MCF 10A (cell line): ENCODE measurements at regions not wholly inside any gene's neighbourhood (a gene's known extent, or its start where the extent isn't known, plus 50 kb on each side); places are given as distances from the start of the nearest gene placed in this dataset.

Experiments
- BruUV-seq: library from RNA; stranded (reverse); fragments of 400-500 nt; replicated peaks from 2 replicates; lab custom pipeline; 2021; lab: Mats Ljungman, UMichigan
- CTCF ChIA-PET: fragments of 300-600 bp; sonication (Branson Sonifier 250); formaldehyde crosslinking; extraction: SDS; loops from one replicate; lab custom pipeline; 2021; ENCODE audit warnings: antibody characterized with exemption, inconsistent platforms; lab: Yijun Ruan, JAX
- POLR2A ChIA-PET: fragments of 300-600, 350-650 bp; sonication (Branson Sonifier 250); formaldehyde crosslinking; extraction: SDS; loops from one replicate; lab custom pipeline; 2020; ENCODE audit warnings: antibody characterized with exemption, inconsistent platforms; lab: Yijun Ruan, JAX
- DNase-seq: peaks from one replicate; pipeline ENCODE4 v3.0.0-alpha.2; 2018; ENCODE audit not compliant: unreplicated experiment
- H3K27ac Mint-ChIP-seq: one replicate; pipeline ENCODE4 v1.8.0; 2022; ENCODE audit warnings: mild to moderate bottlenecking, low read depth, mixed read lengths; ENCODE audit not compliant: unreplicated experiment
- H3K27me3 Mint-ChIP-seq: one replicate; pipeline ENCODE4 v1.8.0; 2022; ENCODE audit warnings: mixed read lengths; ENCODE audit not compliant: insufficient read depth, unreplicated experiment
- H3K36me3 Mint-ChIP-seq: one replicate; pipeline ENCODE4 v1.8.0; 2022; ENCODE audit warnings: mild to moderate bottlenecking, moderate library complexity, mixed read lengths; ENCODE audit not compliant: insufficient read depth, unreplicated experiment
- H3K4me1 Mint-ChIP-seq: one replicate; pipeline ENCODE4 v1.8.0; 2022; ENCODE audit warnings: mixed read lengths; ENCODE audit not compliant: insufficient read depth, unreplicated experiment
- H3K4me3 Mint-ChIP-seq: one replicate; pipeline ENCODE4 v1.8.0; 2022; ENCODE audit warnings: mild to moderate bottlenecking, moderate library complexity, mixed read lengths; ENCODE audit not compliant: unreplicated experiment
- H3K9me3 Mint-ChIP-seq: one replicate; pipeline ENCODE4 v1.8.0; 2022; ENCODE audit warnings: mixed read lengths; ENCODE audit not compliant: unreplicated experiment
- intact Hi-C: fragments of 100-400 bp; cut with micrococcal nuclease; formaldehyde crosslinking; loops from 2 replicates; pipeline ENCODE4 v1.14.1; 2022
- TF ChIP-seq, protein P1 (sequence below): fragments of 200-600 bp; IDR thresholded peaks from one replicate; pipeline ENCODE4 v1.8.0; 2022; ENCODE audit warnings: antibody characterized with exemption, mild to moderate bottlenecking; ENCODE audit not compliant: unreplicated experiment

DNA sequence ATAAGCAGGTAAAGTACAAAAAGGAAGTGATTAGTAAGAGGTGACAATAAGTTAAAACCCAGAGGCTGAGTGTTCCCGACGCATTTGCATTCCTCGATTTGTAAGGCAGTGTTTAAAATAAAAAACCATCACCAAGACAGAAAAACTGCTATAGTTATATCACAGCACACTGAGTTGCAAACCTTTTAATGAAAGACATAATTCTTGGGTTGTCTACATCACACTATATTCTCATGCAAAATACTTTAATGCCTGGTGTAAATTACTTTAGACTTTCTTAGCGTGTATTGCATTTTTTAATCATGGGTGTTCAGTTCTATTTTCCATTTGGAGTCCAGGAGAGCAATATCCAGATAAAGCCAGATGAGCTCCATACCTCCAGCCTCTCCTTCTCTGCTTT lies 458.5 kb downstream of the MTX2 start:
- no peaks in the 10 kb centered on the region for H3K9me3 Mint-ChIP-seq
- TF ChIP-seq, protein P1, sequence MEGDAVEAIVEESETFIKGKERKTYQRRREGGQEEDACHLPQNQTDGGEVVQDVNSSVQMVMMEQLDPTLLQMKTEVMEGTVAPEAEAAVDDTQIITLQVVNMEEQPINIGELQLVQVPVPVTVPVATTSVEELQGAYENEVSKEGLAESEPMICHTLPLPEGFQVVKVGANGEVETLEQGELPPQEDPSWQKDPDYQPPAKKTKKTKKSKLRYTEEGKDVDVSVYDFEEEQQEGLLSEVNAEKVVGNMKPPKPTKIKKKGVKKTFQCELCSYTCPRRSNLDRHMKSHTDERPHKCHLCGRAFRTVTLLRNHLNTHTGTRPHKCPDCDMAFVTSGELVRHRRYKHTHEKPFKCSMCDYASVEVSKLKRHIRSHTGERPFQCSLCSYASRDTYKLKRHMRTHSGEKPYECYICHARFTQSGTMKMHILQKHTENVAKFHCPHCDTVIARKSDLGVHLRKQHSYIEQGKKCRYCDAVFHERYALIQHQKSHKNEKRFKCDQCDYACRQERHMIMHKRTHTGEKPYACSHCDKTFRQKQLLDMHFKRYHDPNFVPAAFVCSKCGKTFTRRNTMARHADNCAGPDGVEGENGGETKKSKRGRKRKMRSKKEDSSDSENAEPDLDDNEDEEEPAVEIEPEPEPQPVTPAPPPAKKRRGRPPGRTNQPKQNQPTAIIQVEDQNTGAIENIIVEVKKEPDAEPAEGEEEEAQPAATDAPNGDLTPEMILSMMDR: no peak
- intact Hi-C loops: no loop called here
- ChIA-PET CTCF (interaction anchor here (0.6 to 0.9 kb wide), 2 partner anchors 126 to 595 kb away, joined by 3 to 5 read pairs; no protein-coding TSS in a partner anchor), POLR2A (no interaction called here)
- peaks cover 32% of the 10 kb centered on the region for H3K27me3 Mint-ChIP-seq
- H3K4me3 Mint-ChIP-seq: no peak overlapping the region
- DNase-seq: no peak
- BruUV-seq: no TSS peak
- H3K4me1 Mint-ChIP-seq: peaks cover 10% of the 10 kb centered on the region
- no peak overlapping the region for H3K27ac Mint-ChIP-seq
- H3K36me3 Mint-ChIP-seq: no peaks in the 10 kb centered on the region

DNA sequence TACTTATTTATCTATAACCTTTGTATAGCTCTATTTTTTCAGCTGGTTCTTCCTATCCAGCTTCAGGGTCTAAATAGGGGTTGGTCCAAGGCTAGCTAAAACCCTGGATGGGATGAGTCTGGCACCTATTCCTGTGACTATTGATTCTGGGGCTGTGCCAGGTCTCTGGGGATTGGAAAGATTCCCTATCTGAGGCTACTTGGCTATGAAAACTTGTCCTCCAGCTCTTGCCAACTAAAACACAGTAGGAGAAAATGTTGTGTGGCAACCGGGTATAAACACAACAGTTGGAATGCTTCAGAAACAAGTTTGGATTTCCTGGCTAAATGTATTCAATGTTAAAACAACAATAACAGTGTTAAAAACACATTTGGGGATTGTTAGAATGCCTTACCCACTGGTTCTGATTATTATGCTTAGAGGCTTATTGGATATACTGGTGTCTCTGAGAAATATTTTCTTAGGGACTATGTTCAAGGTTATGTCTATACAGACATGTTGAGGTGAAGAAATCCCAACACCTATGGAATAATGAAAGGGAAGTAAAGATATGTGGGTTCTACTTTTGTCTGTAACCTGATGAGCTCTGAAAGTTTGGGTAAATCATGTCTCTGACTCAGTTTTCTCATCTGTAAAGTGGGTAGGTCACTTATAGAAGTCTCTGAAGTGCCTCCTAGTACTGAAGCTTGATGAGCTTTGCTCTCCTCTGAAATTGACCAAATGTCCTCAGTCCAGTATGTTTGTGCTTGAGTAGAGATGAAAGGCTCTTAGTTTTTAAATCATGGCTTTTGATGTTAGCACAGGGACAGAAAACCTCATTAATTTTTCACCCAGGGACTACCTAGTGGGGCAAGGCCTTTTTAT lies 460.7 kb downstream of the MTX2 start:
- peak; percentile 81 for DNase-seq
- BruUV-seq: no TSS peak
- ChIA-PET CTCF (interaction anchor here (0.8 kb wide), 1 partner anchor 1236 kb away, joined by 3 read pairs; no protein-coding TSS in a partner anchor), POLR2A (interaction anchor here (0.7 to 1.0 kb wide), 2 partner anchors 47 to 487 kb away, joined by 3 read pairs; no protein-coding TSS in a partner anchor)
- Mint-ChIP-seq H3K4me3 (no peak overlapping the region), H3K27me3 (peaks cover 10% of the 10 kb centered on the region), H3K27ac (peak overlapping the region; percentile 85), H3K9me3 (no peaks in the 10 kb centered on the region), H3K36me3 (no peaks in the 10 kb centered on the region), H3K4me1 (peaks cover 10% of the 10 kb centered on the region)
- intact Hi-C loops: no loop called here
- TF ChIP-seq, protein P1: no peak

DNA sequence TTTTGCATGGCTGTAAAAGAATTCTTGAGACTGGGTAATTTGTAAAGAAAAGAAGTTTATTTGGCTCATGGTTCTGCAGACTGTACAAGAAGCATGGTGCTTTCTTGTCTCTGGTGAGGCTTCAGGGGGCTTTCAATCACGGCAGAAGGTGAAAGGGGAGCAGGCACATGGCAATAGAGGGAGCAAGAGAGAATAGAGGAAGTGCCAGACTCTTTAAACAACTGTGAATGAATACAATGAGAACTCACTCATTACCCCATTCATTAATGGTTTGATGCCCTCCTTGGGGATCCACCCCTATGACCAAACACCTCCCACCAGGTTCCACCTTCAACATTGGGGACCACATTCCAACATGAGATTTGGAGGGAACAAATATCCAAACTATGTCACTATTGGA lies 463.5 kb downstream of the MTX2 start:
- TF ChIP-seq, protein P1: no peak
- peaks cover 2% of the 10 kb centered on the region for H3K27me3 Mint-ChIP-seq
- POLR2A ChIA-PET: no interaction called here
- BruUV-seq: no TSS peak
- no peaks in the 10 kb centered on the region for H3K36me3 Mint-ChIP-seq
- no peak overlapping the region for H3K27ac Mint-ChIP-seq
- H3K9me3 Mint-ChIP-seq: no peaks in the 10 kb centered on the region
- CTCF ChIA-PET: interaction anchor here (0.9 kb wide), 1 partner anchor 22 kb away, joined by 3 read pairs; no protein-coding TSS in a partner anchor
- DNase-seq: no peak
- intact Hi-C loops: no loop called here
- peaks cover 10% of the 10 kb centered on the region for H3K4me1 Mint-ChIP-seq
- H3K4me3 Mint-ChIP-seq: no peak overlapping the region

DNA sequence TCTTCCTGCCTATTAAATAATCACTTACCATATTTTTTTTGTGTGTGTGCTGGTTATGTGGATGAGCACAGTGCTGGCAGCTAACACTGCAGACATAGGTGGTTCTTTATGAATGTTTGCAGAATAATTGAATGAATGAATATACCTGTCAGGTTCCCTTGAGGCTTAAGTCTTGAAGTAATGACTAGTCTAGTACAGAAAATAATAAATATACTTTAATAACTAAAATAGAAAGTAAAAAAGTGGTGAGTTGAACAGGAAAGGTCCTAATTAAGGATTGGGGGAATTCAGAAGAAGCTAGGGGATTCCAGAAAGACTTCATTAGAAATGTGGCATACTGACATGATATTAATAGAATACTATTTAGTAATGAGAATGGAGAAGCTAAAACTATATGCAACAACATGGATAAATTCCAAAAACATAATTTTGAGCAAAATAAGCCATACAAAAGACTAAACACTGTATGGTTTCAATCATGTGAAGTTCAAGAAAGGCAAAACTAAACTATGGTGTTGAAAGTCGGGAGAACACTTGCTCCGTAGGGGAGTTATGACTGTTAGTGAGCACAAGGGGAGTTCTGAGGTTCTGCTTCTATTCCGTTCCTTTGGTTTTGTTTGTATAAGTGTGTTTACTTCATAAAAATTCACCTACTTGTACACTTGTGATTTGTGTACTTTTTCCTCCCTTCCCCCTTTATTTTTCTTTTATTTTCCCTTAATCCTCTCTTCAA lies 464.6 kb downstream of the MTX2 start:
- intact Hi-C loops: no loop called here
- POLR2A ChIA-PET: interaction anchor here (1.2 kb wide), 1 partner anchor 12 kb away, joined by 3 read pairs; no protein-coding TSS in a partner anchor

More for the DNA sequence above, 464.6 kb downstream of the MTX2 start:
- H3K4me1 Mint-ChIP-seq: peaks cover 10% of the 10 kb centered on the region
- TF ChIP-seq, protein P1: no peak
- H3K27ac Mint-ChIP-seq: no peak overlapping the region
- CTCF ChIA-PET: interaction anchor here (0.6 to 0.9 kb wide), 3 partner anchors 23 to 594 kb away, joined by 3 read pairs; no protein-coding TSS in a partner anchor
- no peaks in the 10 kb centered on the region for H3K9me3 Mint-ChIP-seq
- no peak overlapping the region for H3K4me3 Mint-ChIP-seq
- no peaks in the 10 kb centered on the region for H3K36me3 Mint-ChIP-seq
- H3K27me3 Mint-ChIP-seq: peaks cover 13% of the 10 kb centered on the region
- no peak for DNase-seq
- no TSS peak for BruUV-seq
